PC-3 (cell line): ENCODE measurements at regions not wholly inside any gene's neighbourhood (a gene's known extent, or its start where the extent isn't known, plus 50 kb on each side); places are given as distances from the start of the nearest gene placed in this dataset.

ENCODE experiments used
- EZH2 ChIP-seq: fragments of 300-600 bp; sonication (generic); IDR thresholded peaks from one replicate; pipeline ENCODE4 v1.6.1; 2017; ENCODE audit warnings: antibody characterized with exemption, mild to moderate bottlenecking, low read length; ENCODE audit not compliant: unreplicated experiment
- TF ChIP-seq, protein P1 (sequence below): fragments of 300-600 bp; sonication (generic); conservative IDR thresholded peaks from 2 replicates; pipeline ENCODE4 v1.5.1; 2017; ENCODE audit warnings: antibody characterized with exemption, low read depth, mild to moderate bottlenecking, low read length

GRCh38 chr6:134449004-134449403 is 131.1 kb upstream of the SGK1 start:
- TF ChIP-seq, protein P1, sequence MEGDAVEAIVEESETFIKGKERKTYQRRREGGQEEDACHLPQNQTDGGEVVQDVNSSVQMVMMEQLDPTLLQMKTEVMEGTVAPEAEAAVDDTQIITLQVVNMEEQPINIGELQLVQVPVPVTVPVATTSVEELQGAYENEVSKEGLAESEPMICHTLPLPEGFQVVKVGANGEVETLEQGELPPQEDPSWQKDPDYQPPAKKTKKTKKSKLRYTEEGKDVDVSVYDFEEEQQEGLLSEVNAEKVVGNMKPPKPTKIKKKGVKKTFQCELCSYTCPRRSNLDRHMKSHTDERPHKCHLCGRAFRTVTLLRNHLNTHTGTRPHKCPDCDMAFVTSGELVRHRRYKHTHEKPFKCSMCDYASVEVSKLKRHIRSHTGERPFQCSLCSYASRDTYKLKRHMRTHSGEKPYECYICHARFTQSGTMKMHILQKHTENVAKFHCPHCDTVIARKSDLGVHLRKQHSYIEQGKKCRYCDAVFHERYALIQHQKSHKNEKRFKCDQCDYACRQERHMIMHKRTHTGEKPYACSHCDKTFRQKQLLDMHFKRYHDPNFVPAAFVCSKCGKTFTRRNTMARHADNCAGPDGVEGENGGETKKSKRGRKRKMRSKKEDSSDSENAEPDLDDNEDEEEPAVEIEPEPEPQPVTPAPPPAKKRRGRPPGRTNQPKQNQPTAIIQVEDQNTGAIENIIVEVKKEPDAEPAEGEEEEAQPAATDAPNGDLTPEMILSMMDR: no peak
- TF ChIP-seq EZH2: no peak
